PC-9 (cell line): ENCODE measurements at regions not wholly inside any gene's neighbourhood (a gene's known extent, or its start where the extent isn't known, plus 50 kb on each side); places are given as distances from the start of the nearest gene placed in this dataset.

ENCODE experiments used
- BruUV-seq: library from RNA; stranded (reverse); fragments of 400-500 nt; replicated peaks from 2 replicates; lab custom pipeline; 2021; lab: Mats Ljungman, UMichigan
- CTCF ChIA-PET: fragments of 300-600 bp; sonication (Branson Sonifier 250); formaldehyde crosslinking; loops from one replicate; lab custom pipeline; 2022; ENCODE audit warnings: antibody characterized with exemption; lab: Charles Lee
- POLR2A ChIA-PET: fragments of 300-600 bp; sonication (Branson Sonifier 250); formaldehyde crosslinking; loops from one replicate; lab custom pipeline; 2022; ENCODE audit warnings: antibody characterized with exemption; ENCODE audit not compliant: unreplicated experiment; lab: Charles Lee
- DNase-seq, 2 experiments: peaks; one replicate each; pipeline versions ENCODE4 v3.0.0 to v3.0.0-alpha.2; 2015 to 2022; ENCODE audit warnings: mixed read lengths in 1 of 2
- H2AFZ ChIP-seq: fragments of 200-600 bp; sonication (generic); 2 replicates; pipeline ENCODE4 v1.8.1; 2017; ENCODE audit warnings: antibody characterized with exemption
- H3F3A ChIP-seq: fragments of 200-600 bp; sonication (generic); 2 replicates; pipeline ENCODE4 v1.8.1; 2017; ENCODE audit warnings: antibody characterized with exemption, mild to moderate bottlenecking, low read depth; ENCODE audit not compliant: insufficient read depth
- H3K27ac ChIP-seq: fragments of 200-600 bp; sonication (generic); 2 replicates; pipeline ENCODE4 v1.6.1; 2016; ENCODE audit warnings: mixed run types
- H3K27me3 ChIP-seq: fragments of 200-600 bp; sonication (generic); 2 replicates; pipeline ENCODE4 v1.6.1; 2016; ENCODE audit warnings: low read depth, mixed run types; ENCODE audit not compliant: insufficient read depth
- H3K36me3 ChIP-seq: fragments of 200-600 bp; sonication (generic); 2 replicates; pipeline ENCODE4 v1.6.1; 2016; ENCODE audit warnings: low read depth, mixed run types
- H3K4me1 ChIP-seq: fragments of 200-600 bp; sonication (generic); replicated peaks from 2 replicates; pipeline ENCODE4 v1.6.1; 2016; ENCODE audit warnings: mixed run types; ENCODE audit not compliant: insufficient read depth
- H3K4me2 ChIP-seq: fragments of 200-600 bp; sonication (generic); 2 replicates; pipeline ENCODE4 v1.6.1; 2017; ENCODE audit warnings: mixed run types
- H3K4me3 ChIP-seq: fragments of 200-600 bp; sonication (generic); 2 replicates; pipeline ENCODE4 v1.6.1; 2016; ENCODE audit warnings: mixed run types
- H3K79me2 ChIP-seq: fragments of 200-600 bp; sonication (generic); 2 replicates; pipeline ENCODE4 v1.6.1; 2017; ENCODE audit warnings: low read depth, mixed run types
- H3K9me2 ChIP-seq: fragments of 200-600 bp; sonication (generic); 2 replicates; pipeline ENCODE4 v1.8.1; 2017; ENCODE audit warnings: mild to moderate bottlenecking; ENCODE audit not compliant: insufficient read depth
- H3K9me3 ChIP-seq: fragments of 200-600 bp; sonication (generic); 2 replicates; pipeline ENCODE4 v1.8.1; 2016; ENCODE audit warnings: low read depth; ENCODE audit not compliant: insufficient read depth
- H4K20me1 ChIP-seq: fragments of 200-600 bp; sonication (generic); 2 replicates; pipeline ENCODE4 v1.8.1; 2017; ENCODE audit not compliant: insufficient read depth
- CTCF ChIP-seq: fragments of 200-600 bp; sonication (generic); conservative IDR thresholded peaks from 2 replicates; pipeline ENCODE4 v1.6.1; 2017; ENCODE audit warnings: mixed run types, antibody characterized with exemption, mild to moderate bottlenecking, moderate library complexity
- EZH2 ChIP-seq: fragments of 200-600 bp; sonication (generic); IDR thresholded peaks from 2 replicates; pipeline ENCODE4 v1.8.0; 2017; ENCODE audit warnings: antibody characterized with exemption, low read depth
- intact Hi-C: fragments of 100-400 bp; cut with micrococcal nuclease; formaldehyde crosslinking; loops from one replicate; pipeline ENCODE4 v1.10.0; 2022; ENCODE audit not compliant: unreplicated experiment

GRCh38 chr4:138492176-138492575, 250.0 kb upstream of the SLC7A11 start:
- CTCF ChIA-PET, result no interaction called here
- no peak overlapping the region for H2AFZ ChIP-seq
- intact Hi-C loops, result loop anchor here (10.0 kb wide), 2 partner anchors 397 to 423 kb away; no protein-coding TSS in a partner anchor

GRCh38 chr4:138488533-138488932, 246.4 kb upstream of the SLC7A11 start:
- ChIA-PET CTCF (no interaction called here), POLR2A (no interaction called here)
- Histone ChIP-seq H3K27ac (no peak overlapping the region), H3K36me3 (no peaks in the 10 kb centered on the region), H4K20me1 (no peaks in the 10 kb centered on the region), H3K9me2 (no peaks in the 10 kb centered on the region), H3K4me1 (no peaks in the 10 kb centered on the region), H3K4me2 (no peak overlapping the region), H3F3A (no peaks in the 10 kb centered on the region), H3K9me3 (no peaks in the 10 kb centered on the region), H3K79me2 (no peaks in the 10 kb centered on the region), H3K4me3 (no peak overlapping the region), H3K27me3 (no peaks in the 10 kb centered on the region), H2AFZ (no peak overlapping the region)
- intact Hi-C loops, result no loop called here
- no peak for DNase-seq
- TF ChIP-seq EZH2 (no peak), CTCF (no peak)
- BruUV-seq, result no TSS peak

More at GRCh38 chr4:138492176-138492575, 250.0 kb upstream of the SLC7A11 start:
- TF ChIP-seq CTCF (no peak), EZH2 (no peak)
- Histone ChIP-seq H3K4me2 (no peak overlapping the region), H3K36me3 (no peaks in the 10 kb centered on the region), H3K4me3 (no peak overlapping the region), H3K9me2 (no peaks in the 10 kb centered on the region), H3K4me1 (no peaks in the 10 kb centered on the region), H4K20me1 (no peaks in the 10 kb centered on the region), H3K79me2 (no peaks in the 10 kb centered on the region), H3K27me3 (no peaks in the 10 kb centered on the region), H3K27ac (no peak overlapping the region), H3K9me3 (no peaks in the 10 kb centered on the region), H3F3A (no peaks in the 10 kb centered on the region)
- POLR2A ChIA-PET, result no interaction called here
- BruUV-seq, result no TSS peak
- DNase-seq, result no peak

GRCh38 chr4:138487670-138488069, 245.5 kb upstream of the SLC7A11 start:
- Histone ChIP-seq H3F3A (no peaks in the 10 kb centered on the region), H3K9me3 (no peaks in the 10 kb centered on the region), H3K4me3 (no peak overlapping the region), H3K9me2 (no peaks in the 10 kb centered on the region), H3K36me3 (no peaks in the 10 kb centered on the region), H3K4me2 (no peak overlapping the region), H3K79me2 (no peaks in the 10 kb centered on the region), H4K20me1 (no peaks in the 10 kb centered on the region), H3K27ac (no peak overlapping the region), H2AFZ (no peak overlapping the region), H3K4me1 (no peaks in the 10 kb centered on the region), H3K27me3 (no peaks in the 10 kb centered on the region)
- TF ChIP-seq CTCF, result no peak
- no peak for TF ChIP-seq EZH2
- POLR2A ChIA-PET, result no interaction called here
- DNase-seq, result no peak
- CTCF ChIA-PET, result no interaction called here
- BruUV-seq, result no TSS peak
- intact Hi-C loops, result no loop called here
